Activated CD4-positive, alpha-beta T cell treated with anti-CD3 and anti-CD28 coated beads, Interleukin-2, amount 50 U/mL, for 4 hours (primary cell): ENCODE measurements at regions not wholly inside any gene's neighbourhood (a gene's known extent, or its start where the extent isn't known, plus 50 kb on each side); places are given as distances from the start of the nearest gene placed in this dataset.

Source experiments
- DNase-seq, 2 experiments: peaks; one replicate each; pipeline ENCODE4 v3.0.0-alpha.2; 2020

DNA sequence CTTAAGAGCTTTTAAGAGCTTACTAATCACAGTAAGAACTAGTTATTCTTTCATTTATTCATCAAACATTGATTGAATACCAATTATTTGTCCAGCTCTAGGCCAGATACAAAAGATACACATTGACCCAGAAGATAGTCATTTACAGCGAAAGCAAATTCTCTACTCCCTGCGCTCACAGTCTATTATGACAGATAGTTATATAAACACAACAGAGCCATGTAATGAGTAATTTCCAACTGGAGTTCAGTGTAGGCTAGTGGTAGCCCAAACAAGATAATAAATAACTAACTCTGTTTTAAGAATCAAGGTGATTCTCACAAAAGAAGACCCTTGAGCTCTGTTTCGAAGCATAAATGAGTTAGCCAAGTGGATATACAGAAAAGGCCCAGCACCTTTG lies 397.8 kb upstream of the TLE4 start:
- no peak for DNase-seq

DNA sequence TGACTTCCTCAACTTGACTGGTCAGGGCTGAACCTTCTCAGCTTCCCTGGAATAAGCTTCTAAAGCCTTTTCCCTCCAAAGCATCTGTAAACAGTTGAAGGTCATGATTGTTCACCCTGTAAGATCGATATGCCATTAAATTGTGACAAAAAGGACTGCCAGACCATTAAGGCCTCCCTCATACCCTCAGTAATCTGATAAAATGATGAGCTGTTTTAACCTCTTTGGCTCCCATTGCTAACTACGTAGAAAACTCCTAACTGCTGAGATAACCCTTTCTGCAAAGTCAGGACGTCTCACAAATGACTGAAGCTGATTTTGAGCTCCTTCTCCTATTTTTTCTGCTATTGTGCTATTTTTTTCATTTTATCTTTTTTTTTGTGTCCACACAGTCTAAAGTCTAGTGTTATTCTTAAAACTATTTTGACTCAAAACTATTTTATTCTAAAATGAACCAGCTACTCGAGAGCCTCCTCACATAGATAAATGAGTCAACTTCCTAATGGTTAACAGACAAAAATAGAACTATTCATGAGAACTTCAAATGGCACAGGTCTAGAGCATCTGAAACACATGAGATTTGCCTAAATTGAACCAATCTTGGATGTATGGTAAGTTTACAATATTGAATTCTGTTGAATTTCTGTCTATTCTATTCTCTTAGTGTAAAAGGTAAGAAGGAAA lies 395.6 kb upstream of the TLE4 start:
- no peak for DNase-seq

DNA sequence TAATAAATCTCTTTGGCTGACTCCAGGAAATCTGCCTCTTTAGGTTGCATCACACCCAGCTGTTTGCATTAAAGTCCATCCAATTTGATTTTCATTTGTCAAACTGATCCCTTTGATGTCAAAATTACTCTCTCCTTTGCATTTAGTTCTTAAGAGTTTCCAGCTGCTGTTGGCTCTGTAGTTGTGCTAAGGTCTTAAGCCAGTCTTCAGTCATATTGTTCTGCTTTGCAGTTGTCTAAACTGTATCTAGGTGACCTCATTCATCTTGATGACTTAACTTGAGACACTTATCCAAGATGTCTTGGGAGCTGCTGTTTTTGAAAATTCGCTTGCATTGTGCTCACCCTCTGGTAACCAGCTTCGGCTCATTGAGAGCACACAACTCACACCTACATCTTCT lies 386.9 kb upstream of the TLE4 start:
- no peak for DNase-seq

DNA sequence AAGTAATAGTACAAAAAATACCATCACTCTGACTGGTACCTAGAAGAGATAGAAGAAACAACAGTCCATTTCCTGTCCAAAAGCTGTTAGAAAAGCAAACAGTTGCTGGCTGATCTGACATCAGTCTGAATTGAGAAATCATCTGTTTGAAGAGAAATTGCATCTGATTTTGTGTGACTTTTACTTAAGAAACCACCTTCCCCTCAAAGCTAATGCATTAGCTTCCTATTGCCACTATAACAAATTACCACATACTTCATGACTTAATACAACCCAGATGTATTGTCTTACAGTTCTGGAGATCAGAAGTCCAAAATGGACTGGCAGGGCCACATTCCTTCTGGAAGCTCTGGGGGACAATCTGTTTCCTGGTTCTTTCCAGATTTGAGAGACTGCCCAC lies 385.9 kb upstream of the TLE4 start:
- DNase-seq, result no peak

DNA sequence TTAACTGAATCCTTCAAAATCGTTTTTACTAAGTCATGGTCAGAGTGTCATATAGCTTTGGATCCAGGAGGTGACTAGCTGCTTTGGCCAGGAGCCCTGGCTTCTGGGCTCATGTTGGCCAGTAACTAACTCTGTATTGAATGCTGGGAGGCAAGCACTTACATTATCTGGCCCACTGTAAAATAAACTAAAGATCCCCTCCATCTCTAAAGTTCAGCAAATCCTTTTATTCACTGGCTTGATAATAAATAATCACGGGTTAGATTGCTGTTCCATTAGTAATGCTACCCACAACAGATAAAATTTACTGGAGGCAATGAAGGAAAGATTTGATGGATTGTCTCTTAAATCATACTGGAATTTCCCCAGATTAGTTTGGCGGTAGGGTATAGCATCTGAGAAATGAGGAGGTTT lies 382.2 kb upstream of the TLE4 start:
- DNase-seq, result no peak

DNA sequence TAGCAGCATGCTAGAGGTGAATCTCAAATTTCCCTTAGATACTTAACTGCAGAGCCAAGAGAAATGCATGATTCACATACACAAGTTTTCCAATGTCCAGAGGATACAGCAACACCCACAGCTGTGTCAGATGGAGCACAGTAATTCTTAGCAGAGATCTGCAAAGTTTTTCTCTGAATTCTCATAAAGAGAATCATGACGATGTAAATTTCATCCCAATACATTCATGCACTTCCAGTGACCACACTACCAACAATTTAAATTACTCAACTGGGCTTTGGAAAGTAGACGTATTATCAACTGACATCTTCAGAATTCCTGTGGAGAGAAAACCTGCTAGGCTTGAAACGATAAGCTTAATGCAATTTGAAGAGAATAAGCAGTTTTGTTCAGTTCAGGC lies 378.8 kb upstream of the TLE4 start:
- DNase-seq, result no peak

DNA sequence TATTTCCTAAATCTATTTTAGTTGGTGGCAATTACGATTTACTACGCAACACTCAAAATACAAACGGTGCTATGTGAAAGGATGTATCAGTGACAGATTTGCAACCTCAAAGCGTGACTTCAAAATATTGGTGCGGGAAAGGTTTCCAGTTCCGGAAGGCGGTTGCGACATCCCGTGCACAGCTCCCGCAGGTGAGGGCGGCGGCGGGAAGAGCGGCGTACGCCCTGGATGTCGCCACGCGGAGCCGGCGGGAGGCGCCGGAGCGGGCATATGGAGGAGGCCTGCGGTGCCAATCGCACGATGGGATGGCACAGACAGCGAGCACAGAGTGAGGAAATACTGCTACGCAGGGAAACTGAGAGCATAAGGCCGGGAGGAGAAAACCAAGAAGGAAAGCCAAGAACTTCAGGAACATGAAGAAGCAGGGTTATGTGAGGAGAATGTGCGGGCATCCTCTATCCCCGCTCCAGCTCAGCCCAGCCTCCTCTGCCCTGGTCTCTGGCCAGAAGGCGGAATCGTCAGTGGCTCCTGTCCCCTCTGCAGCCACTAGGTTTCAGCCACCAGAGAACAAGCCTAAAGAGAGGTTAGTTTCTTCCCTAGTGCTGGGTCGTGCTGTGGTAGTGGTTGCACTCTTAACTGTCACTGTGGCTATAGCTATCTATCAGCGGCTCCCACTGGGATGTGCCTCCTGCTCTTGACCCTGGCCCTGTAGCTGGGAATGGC lies 378.1 kb upstream of the TLE4 start:
- DNase-seq, result no peak

DNA sequence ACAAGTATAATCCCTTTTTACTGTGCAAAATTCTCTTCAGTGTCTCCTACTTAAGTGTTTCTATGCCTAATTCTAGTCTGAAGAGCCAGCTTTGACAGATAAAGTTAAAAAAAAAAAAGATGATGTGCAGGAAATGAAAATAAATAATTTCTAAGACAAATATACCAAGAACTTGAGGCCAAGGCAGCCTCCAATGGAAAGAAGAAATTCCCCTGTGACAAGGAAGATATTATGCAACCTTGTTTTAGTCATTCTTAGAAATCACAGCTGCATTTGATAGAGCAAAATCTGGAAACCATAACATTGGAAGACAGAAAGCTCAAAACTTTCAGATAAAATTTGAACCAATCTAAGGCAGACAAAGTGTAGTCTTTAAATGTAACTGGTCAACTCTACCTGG lies 375.9 kb upstream of the TLE4 start:
- no peak for DNase-seq

DNA sequence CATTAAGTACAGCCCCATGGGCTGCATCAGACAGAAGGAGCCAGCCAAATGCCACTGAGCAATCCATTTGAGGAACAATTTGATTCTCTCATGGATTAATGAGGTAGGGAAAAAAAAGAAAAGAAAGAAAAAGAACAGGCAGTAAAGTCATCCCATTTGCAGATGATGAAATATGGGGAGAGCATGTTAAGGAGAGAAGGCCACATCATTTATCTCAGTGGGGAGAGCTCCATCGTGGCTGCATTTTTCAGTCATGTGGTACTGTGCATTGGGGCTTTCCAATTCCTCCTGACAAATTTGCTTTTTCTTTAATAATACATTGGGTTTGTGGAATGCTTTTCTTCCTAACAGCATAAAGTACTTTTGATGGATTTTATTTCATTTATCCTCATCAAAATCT lies 375.2 kb upstream of the TLE4 start:
- DNase-seq, result no peak

DNA sequence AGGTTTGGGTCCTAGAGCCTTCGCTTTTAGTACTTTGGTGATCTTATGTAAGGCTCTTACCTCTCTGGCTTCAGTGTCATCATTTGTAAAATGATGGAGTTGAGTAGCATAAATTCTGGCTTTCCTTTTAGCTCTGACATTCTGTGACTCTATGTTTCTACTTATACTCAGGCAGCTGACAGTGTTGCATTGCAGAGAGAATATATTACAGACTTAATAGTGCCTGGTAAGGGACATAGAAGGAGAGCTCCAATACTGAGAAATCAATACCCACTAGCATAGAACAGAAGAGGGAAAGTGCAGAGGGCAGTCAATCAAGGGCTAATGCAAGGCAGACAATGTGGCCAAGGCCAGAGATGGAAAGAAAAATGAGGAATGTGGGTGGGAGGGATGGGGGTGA lies 371.4 kb upstream of the TLE4 start:
- DNase-seq, result no peak

DNA sequence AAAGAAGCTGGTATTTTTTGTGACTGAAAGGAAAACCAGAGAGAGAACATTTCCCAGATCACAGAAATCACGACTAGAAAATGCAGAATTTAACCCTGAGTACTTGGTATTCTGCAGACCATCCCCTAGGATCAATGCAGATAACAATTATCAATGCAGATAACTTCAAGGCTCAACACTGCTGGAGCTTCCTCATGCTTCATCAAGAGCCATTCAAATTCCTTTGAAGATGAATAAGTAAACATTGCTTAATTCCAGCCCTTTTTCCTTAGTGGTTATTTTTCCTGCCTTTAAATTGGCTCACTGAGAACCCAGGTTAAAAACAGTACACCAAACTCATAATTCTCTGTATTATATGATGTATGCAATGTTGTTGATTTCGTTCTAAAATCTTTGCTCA lies 370.1 kb upstream of the TLE4 start:
- DNase-seq, result no peak

DNA sequence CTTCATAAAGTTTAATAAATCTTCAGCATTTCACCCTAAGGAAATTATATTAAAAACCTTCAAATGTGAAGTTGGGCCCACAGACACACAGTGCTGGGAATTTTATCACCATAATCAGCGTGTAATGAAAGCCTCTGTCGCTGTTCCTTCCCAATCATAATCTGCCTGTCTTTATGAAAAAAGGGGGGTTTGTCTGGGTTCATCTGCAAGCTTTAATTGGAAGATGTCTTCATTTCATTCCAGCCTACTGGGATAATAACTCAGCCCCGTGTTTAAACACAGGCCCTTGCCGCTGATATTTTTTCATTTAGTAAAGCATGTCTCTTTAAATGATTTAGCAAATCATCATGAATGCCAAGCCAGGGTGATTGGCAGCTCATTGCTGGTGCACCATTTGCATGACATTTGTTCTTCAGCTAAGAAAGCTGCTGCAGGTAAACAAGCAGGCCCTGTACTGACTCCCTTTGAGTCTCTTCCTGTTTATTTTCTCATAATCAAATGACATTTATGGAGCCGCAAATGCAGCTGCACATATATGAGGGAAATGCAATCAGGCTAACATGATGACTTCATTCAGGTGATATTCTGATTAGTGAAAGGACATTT lies 362.9 kb upstream of the TLE4 start:
- no peak for DNase-seq

DNA sequence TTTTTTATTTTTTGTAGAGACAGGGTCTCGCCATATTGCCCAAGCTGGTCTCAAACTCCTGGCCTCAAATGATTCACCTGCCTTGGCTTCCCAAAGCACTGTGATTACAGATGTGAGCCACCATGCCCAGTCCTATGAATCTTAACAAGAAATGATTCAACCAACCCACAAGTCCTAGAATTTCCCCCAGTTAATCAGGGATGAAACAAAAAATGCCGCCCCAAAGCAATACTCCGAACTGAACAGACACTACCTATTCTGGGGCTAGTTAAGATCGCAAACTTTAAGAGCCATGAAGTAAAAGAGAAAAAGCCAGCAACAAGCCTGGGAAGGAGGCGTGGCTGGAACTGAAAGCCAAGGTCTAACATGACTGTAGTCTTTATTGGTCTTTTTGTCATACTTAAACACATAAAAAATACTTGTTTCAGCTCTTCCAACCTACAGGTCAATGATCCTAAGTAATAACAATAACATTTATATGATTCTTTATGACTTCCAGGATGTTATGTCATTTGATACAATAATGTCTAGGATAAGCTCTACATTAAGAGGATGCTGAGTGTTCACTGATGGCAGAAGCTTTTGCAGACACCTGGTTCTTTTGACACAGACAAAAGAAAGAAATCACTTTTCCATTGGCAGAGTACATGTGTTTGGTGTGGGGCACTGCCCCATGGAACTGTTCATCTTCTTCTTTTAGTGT lies 361.1 kb upstream of the TLE4 start:
- no peak for DNase-seq

DNA sequence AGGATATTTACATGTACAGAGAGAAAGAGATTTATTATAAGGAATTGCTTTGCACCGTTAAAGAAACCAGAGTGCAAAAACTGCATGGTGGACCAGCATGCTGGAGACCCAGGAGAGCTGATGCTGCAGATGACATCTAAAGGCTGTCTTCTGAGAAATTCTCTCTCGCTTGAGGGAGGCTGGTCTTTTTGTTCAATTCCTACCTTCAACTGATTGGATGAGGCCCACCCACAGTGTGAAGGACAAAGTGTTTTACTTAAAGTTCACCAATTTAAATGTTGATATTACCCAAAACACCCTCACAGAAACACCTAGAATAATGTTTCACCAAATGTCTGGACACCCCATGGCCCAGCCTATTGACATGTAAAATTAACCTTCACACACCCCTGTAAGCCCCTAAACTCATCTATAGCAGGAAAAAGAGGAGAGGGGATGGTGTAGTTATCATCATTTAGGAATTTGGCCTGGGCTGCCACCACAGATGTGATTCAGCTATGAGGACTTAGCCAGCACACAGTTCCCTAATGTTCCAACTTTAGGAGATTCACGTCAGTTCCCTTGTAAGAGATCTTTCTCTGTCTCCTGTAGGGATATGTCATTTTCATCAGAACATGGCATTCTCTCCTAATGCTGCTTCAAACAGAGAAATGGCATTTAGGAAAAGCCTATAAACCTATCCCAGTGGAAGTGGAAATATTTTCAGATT lies 358.2 kb upstream of the TLE4 start:
- no peak for DNase-seq

DNA sequence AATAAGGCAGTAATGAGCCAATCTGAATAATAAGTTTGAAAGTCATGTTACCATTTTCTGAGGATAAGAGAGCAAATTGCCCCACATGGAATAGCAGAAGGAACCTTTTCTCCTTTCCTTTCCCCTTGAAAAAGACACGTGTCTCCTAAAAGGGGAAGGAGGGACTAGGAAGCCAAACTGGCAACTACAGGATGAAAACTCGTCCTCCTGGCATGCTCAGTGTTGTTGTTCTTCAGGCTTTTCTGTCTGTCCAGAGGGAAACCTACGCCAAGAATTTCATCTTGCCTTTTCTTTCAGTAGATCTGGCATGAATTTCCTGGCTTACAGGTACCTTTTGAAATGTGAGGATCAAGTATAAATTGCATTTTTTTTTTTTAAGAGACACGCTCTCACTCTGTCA lies 355.9 kb upstream of the TLE4 start:
- no peak for DNase-seq

DNA sequence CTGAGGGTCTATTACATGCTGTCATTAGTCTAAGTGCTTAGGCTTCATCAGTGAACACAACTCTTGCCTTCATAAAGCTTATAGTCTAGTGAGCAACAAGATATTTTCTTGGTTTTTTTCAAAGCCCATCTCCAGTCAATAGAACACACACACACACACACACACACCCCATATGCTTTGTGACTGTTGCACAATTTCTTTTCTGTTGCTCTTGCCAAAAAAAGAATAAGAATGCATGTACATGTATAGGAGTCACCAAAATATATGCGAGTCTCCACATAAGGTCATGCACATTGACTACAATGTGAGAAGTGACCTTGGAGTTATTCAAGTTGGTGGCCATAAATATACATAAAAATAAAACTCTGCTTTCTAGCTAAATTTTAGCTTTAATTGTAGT lies 351.5 kb upstream of the TLE4 start:
- DNase-seq, result no peak

DNA sequence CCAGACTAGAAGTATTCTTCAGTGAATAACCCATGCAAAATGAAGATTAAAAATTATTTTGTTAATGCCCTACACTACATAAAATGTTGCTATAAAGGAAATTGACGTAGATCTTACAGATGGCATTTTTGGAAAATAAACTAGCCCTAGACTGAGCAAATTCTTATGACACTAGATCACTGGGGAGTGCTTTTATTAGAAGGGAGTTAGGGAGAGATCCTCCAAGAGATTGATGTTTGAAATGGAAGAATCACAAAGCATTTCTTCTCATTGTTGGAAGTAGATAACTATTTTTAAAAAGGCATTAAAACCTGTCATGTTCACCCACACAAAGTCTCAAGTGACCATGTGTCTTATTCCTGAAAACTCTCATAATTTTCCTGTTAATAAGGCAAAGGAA lies 351.1 kb upstream of the TLE4 start:
- no peak for DNase-seq

DNA sequence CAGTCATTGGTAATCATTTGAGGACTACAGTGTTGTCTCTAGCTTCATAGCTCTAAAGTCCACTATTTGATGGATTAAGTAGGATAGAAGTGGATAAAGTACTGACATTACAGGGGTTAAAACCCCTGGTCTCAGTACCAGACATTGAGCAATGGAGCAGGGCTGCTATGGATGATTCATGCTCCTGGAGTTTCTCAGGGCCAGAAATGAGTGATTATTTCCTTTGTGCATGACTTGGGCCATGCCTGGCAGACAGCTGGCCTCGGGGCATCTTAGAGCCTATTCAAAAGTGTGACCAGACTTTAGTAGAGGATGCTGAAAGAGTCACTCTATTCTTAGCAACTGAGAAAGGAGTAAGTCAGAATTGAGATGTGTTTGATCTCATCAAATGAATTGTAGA lies 350.7 kb upstream of the TLE4 start:
- no peak for DNase-seq

DNA sequence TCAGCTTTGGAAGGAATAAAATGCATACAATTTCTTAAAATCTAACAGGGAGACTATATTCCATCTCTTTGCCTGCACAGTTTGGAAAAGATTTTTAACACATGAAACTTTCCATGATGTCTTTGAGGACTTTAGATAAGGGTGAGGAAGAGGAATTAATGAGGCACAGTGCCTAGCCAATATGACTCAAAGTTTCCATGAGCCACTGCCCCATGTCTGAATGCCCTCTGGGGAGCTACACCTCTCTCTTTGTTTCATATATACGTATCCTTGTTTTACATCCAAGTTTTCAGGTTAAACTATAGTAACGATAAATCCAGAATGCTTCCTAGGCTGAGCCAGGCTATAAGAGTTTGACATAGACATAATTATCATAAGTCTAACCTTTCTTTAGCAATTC lies 349.3 kb upstream of the TLE4 start:
- DNase-seq, result no peak

DNA sequence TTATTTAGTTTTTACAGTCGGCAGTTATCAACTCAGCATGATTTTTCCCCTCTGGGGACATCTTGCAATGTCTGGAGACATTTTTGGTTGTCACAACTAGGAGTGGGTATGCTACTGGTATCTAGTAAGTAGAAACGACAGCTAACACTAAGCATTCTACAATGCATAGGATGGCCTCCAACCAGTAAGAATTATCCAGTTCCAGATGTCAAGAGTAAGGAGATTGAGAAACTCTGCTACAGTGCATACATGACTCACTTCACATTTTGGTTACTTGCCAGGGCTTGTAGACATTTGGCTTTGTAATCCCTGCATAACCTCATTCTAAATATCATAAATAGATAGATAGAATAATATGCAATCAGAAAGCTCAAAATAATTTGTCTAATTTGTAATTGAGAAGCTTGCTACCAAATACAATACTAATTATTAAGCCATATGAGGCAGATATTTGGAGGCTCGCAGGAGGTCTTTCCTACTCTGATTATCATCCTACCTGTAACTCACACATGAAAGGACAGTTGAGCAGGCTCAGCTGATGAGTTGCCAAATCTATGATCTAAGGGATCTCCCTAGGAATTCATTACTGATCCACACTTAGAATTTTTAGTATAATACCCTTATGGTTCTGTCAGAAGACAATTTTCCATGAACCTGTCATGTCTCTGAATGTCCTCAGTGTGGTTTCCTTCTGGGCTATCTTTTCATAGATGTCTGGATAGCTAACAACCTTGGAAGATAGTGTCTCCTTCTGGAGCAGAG lies 346.9 kb upstream of the TLE4 start:
- DNase-seq, result no peak

DNA sequence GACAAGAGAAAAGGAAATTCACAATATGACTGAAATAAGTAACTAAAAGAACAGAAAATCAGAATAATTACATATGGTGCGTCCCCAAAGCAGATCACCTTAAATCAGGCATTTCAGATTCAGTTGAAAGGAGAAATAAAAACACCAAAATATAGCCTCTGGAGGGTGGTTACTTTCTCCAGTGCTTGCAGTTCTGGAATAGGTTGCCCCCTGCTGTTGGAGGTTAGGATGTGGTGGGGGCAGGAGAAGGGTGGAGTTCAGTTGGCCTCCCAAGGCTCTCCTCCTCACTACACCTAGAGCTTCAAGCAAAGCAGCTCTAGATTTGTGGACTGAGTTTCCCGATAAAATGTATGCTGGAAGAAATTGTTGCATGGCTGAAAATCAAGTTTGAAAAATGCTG lies 338.2 kb upstream of the TLE4 start:
- DNase-seq, result no peak

DNA sequence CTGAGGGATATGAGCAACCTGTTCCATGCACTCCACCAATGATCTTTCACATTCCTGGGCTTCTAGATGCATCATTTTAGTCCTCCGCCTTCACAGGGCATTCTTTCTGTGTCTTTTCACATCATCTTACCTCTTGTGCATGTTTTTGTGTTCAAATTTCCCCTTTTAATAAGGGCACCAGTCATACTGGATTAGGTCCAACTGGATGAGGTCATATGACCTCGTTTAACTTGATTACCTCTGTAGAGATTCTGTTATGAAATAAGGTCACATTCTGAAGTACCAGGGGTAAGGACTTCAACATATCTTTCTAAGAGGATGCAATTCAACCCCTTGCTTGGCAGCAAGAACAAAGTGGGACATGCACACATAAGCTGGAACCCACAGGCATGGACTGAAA lies 335.3 kb upstream of the TLE4 start:
- no peak for DNase-seq

DNA sequence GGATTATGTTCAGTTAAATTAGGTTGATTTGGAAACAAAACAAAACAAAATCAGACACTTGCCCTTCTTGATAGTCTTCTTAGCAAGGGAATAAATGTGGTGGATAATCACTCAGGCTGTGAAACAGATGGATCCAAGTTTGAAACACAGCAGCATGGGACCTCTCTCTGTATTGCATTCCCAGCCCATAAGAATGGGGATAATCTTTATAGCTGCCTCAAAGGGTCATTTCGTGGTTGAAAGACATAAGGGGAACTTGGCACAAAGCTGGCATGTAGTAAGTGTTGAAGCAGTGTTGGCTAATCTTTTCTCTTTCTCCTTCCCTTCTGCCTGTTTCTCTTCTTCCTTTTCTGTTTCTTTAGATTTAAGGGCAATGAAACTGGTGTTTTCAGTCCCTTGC lies 333.9 kb upstream of the TLE4 start:
- no peak for DNase-seq
